ENCODE measurements at regions not wholly inside any gene's neighbourhood (a gene's known extent, or its start where the extent isn't known, plus 50 kb on each side); places are given as distances from the start of the nearest gene placed in this dataset.

- TF ChIP-seq CTCF (IDR thresholded peaks at IDR 0.05; ENCODE audit: insufficient read depth, low read depth, low read length) (no peak), EZH2 (IDR thresholded peaks at IDR 0.05; ENCODE audit: insufficient read depth, low read length) (no peak)
These were observed 91.0 kb upstream of the CARD18 start for GRCh38 chr11:105230586-105230985.
